ENCODE measurements at regions not wholly inside any gene's neighbourhood (a gene's known extent, or its start where the extent isn't known, plus 50 kb on each side); places are given as distances from the start of the nearest gene placed in this dataset.

DNA sequence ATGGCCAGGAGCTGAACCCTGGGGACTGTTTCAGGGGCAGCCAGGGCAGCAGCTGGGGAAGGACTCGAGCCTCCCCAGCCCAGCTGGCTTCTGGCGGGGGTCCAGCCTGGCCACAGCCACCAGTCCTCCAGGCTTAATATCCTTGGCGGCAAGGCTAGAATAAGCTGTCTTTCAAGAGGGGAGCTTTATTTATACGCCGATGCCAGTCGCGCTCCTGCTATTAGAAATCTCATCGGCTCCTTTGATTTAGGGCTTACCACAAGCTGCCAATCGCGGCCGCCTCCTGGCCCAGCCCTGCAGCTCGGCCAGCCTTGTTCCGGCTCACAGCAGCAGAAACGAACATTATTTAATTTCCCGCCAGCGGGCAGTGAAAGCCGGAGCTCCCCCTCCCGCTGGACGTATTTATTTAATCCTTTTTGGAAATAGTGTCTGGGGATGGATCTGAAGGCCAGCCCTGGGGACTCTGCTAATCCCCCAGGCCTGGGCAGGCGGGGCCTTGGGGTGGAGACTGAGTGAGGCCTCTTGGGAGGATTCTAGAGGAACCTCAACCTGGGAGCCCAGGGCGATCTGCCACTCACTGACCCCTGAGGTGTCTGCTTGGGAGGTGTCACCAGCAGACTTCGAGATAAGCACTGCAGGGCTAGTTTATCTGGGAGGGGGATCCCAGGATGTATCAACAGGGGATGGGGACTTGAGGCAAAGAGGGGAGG is 363.1 kb downstream of the MN1 start:
- no peak for DNase-seq
- no peak overlapping the region for H3K27ac ChIP-seq (replicated peaks)
- peaks cover 96% of the 10 kb centered on the region for H3K27me3 ChIP-seq (ENCODE audit: low read depth)
- H3K4me1 ChIP-seq, result peaks cover 27% of the 10 kb centered on the region
- no peaks in the 10 kb centered on the region for H3K9me3 ChIP-seq (replicated peaks)
- intact Hi-C loops (cut with micrococcal nuclease), result no loop called here
- TF ChIP-seq CTCF (IDR thresholded peaks at IDR 0.05; ENCODE audit: borderline replicate concordance), result no peak
- H3K4me3 ChIP-seq, result no peak overlapping the region
- no peaks in the 10 kb centered on the region for H3K36me3 ChIP-seq

DNA sequence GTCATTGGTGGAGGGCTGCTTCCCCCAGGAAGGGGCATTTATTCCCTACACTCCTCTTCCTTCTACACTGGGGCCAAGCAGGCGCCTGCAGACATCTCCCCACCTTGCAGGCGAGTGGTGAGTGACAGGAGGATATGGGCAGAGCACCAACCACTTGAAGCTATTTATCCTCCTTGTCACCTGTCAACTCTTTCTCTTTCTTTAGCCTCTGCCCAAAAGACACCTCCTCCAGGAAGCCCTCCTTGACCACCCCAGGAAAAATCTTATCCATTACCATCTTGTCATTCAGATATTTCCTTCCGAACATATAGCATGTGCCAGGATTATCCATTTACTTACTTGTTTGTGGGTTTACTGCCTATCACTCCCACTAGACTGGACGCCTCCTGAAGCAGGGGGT is 362.4 kb downstream of the MN1 start:
- Histone ChIP-seq H3K36me3 (no peaks in the 10 kb centered on the region), H3K4me1 (peaks cover 24% of the 10 kb centered on the region), H3K9me3 (replicated peaks) (no peaks in the 10 kb centered on the region), H3K27me3 (ENCODE audit: low read depth) (peaks cover 96% of the 10 kb centered on the region), H3K27ac (replicated peaks) (no peak overlapping the region), H3K4me3 (no peak overlapping the region)
- no peak for DNase-seq
- intact Hi-C loops (cut with micrococcal nuclease), result no loop called here
- no peak for TF ChIP-seq CTCF (IDR thresholded peaks at IDR 0.05; ENCODE audit: borderline replicate concordance)

GRCh38 chr22:27440304-27440865 is 361.2 kb downstream of the MN1 start:
- no peak overlapping the region for H3K4me3 ChIP-seq
- no peaks in the 10 kb centered on the region for H3K36me3 ChIP-seq
- no peak for TF ChIP-seq CTCF (IDR thresholded peaks at IDR 0.05; ENCODE audit: borderline replicate concordance)
- H3K4me1 ChIP-seq, result peaks cover 14% of the 10 kb centered on the region
- H3K27me3 ChIP-seq (ENCODE audit: low read depth), result peaks cover 91% of the 10 kb centered on the region
- H3K9me3 ChIP-seq (replicated peaks), result no peaks in the 10 kb centered on the region
- intact Hi-C loops (cut with micrococcal nuclease), result no loop called here
- no peak overlapping the region for H3K27ac ChIP-seq (replicated peaks)
- DNase-seq, result no peak

GRCh38 chr22:27441706-27442475 is 359.7 kb downstream of the MN1 start:
- Histone ChIP-seq H3K27me3 (ENCODE audit: low read depth) (peaks cover 92% of the 10 kb centered on the region), H3K4me1 (peaks cover 10% of the 10 kb centered on the region), H3K36me3 (no peaks in the 10 kb centered on the region), H3K9me3 (replicated peaks) (no peaks in the 10 kb centered on the region), H3K27ac (replicated peaks) (no peak overlapping the region), H3K4me3 (no peak overlapping the region)
- DNase-seq, result no peak
- intact Hi-C loops (cut with micrococcal nuclease), result no loop called here
- no peak for TF ChIP-seq CTCF (IDR thresholded peaks at IDR 0.05; ENCODE audit: borderline replicate concordance)

GRCh38 chr22:27443306-27443705 is 358.2 kb downstream of the MN1 start:
- H3K9me3 ChIP-seq (replicated peaks), result no peaks in the 10 kb centered on the region
- intact Hi-C loops (cut with micrococcal nuclease), result no loop called here
- no peak for TF ChIP-seq CTCF (IDR thresholded peaks at IDR 0.05; ENCODE audit: borderline replicate concordance)
- peaks cover 92% of the 10 kb centered on the region for H3K27me3 ChIP-seq (ENCODE audit: low read depth)
- DNase-seq, result peak; percentile 35
- H3K4me1 ChIP-seq, result peaks cover 4% of the 10 kb centered on the region
- no peak overlapping the region for H3K4me3 ChIP-seq
- no peaks in the 10 kb centered on the region for H3K36me3 ChIP-seq
- H3K27ac ChIP-seq (replicated peaks), result no peak overlapping the region

Data from left ventricle myocardium inferior (tissue), 1 donor.